NCI-H2107 treated with DMSO at 0.1 percent for 48 hours (cell line): ENCODE measurements at regions not wholly inside any gene's neighbourhood (a gene's known extent, or its start where the extent isn't known, plus 50 kb on each side); places are given as distances from the start of the nearest gene placed in this dataset.
A peak's percentile ranks its signal among the peaks of the same experiment; 100 is the strongest.
"Not testable (repeated sequence)": the region's sequence is repeated elsewhere in the genome, so short reads cannot be mapped to it uniquely, and the experiment has no call there.

ENCODE experiments used
- DNase-seq: peaks from one replicate; lab custom pipeline; 2025; ENCODE audit not compliant: unreplicated experiment; lab: John Stamatoyannopoulos, UW

GRCh38 chr1:189550498-189550897 is 927.2 kb downstream of the BRINP3 start:
- DNase-seq, result no peak

- no peak for DNase-seq
These were observed 913.9 kb downstream of the BRINP3 start for GRCh38 chr1:189563784-189564183.

- DNase-seq, result no peak
These were observed 909.8 kb downstream of the BRINP3 start for GRCh38 chr1:189567890-189568289.

GRCh38 chr1:189596197-189596596 is 881.5 kb downstream of the BRINP3 start:
- DNase-seq, result no peak

GRCh38 chr1:189597083-189597482 is 880.6 kb downstream of the BRINP3 start:
- DNase-seq, result peak; percentile 92

- DNase-seq, result no peak
These were observed 872.4 kb downstream of the BRINP3 start for GRCh38 chr1:189605226-189605625.

- no peak for DNase-seq
These were observed 871.6 kb downstream of the BRINP3 start for GRCh38 chr1:189606047-189606446.

GRCh38 chr1:189606795-189607476 is 870.7 kb downstream of the BRINP3 start:
- DNase-seq, result no peak

GRCh38 chr1:189607477-189608096 is 870.1 kb downstream of the BRINP3 start:
- no peak for DNase-seq

- no peak for DNase-seq
These were observed 868.5 kb downstream of the BRINP3 start for GRCh38 chr1:189609167-189609566.

GRCh38 chr1:189616893-189617292 is 860.8 kb downstream of the BRINP3 start:
- DNase-seq, result no peak

- peak; percentile 66 for DNase-seq
These were observed 857.9 kb downstream of the BRINP3 start for GRCh38 chr1:189619682-189620332.

- DNase-seq, result no peak
These were observed 857.2 kb downstream of the BRINP3 start for GRCh38 chr1:189620471-189620870.

- DNase-seq, result no peak
These were observed 854.3 kb downstream of the BRINP3 start for GRCh38 chr1:189623336-189623735.

GRCh38 chr1:189627427-189627826 is 850.2 kb downstream of the BRINP3 start:
- no peak for DNase-seq

GRCh38 chr1:189628857-189629256 is 848.8 kb downstream of the BRINP3 start:
- no peak for DNase-seq

- DNase-seq, result no peak
These were observed 844.0 kb downstream of the BRINP3 start for GRCh38 chr1:189633658-189634057.

GRCh38 chr1:189637041-189637440 is 840.6 kb downstream of the BRINP3 start:
- no peak for DNase-seq

- DNase-seq, result not testable (repeated sequence)
These were observed 833.5 kb downstream of the BRINP3 start for GRCh38 chr1:189644156-189644555.

- DNase-seq, result no peak
These were observed 832.7 kb downstream of the BRINP3 start for GRCh38 chr1:189644970-189645369.

- no peak for DNase-seq
These were observed 831.6 kb downstream of the BRINP3 start for GRCh38 chr1:189646066-189646465.

GRCh38 chr1:189654906-189655305 is 822.8 kb downstream of the BRINP3 start:
- no peak for DNase-seq
